HepG2 (cell line): ENCODE measurements at regions not wholly inside any gene's neighbourhood (a gene's known extent, or its start where the extent isn't known, plus 50 kb on each side); places are given as distances from the start of the nearest gene placed in this dataset.

Source experiments
- ATAC-seq: fragments of 200-7000 bp; cut with Tn5 transposase; 3 replicates; pipeline ENCODE4 v1.9.1; 2020; ENCODE audit warnings: mild to moderate bottlenecking, moderate library complexity
- BruUV-seq: library from RNA; stranded (reverse); fragments of 400-500 nt; replicated peaks from 2 replicates; lab custom pipeline; 2021; lab: Mats Ljungman, UMichigan
- CTCF ChIA-PET: fragments of 300-600 bp; formaldehyde crosslinking; extraction: SDS; loops from one replicate; lab custom pipeline; 2021; ENCODE audit warnings: low total read pairs, inconsistent platforms, low intra/inter-chr PET ratio; lab: Yijun Ruan, JAX
- POLR2A ChIA-PET: fragments of 350-600 bp; sonication (Branson Sonifier 250); formaldehyde crosslinking; loops from one replicate; lab custom pipeline; 2020; ENCODE audit warnings: antibody characterized with exemption, inconsistent platforms; lab: Yijun Ruan, JAX
- DNase-seq: peaks from one replicate; pipeline ENCODE4 v3.0.0-alpha.2; 2015; ENCODE audit warnings: low spot score
- FAIRE-seq: peaks from 3 replicates; lab custom pipeline; 2011; peaks lifted over from hg19 to GRCh38; lab: Jason Lieb, UNC
- H2AFZ ChIP-seq: one replicate; pipeline ENCODE4 v1.6.1; 2011; ENCODE audit warnings: low read length, inconsistent platforms
- H3K27ac ChIP-seq: fragments of 300-600 bp; 3 replicates; pipeline ENCODE4 v1.8.0; 2011; ENCODE audit warnings: mixed run types, mild to moderate bottlenecking, mixed read lengths, low read length, inconsistent platforms; ENCODE audit not compliant: insufficient read depth; ENCODE audit errors: extremely low read length
- H3K27me3 ChIP-seq, 2 experiments: fragments of 200-600 bp in 1 of 2; 2 replicates in 1 of 2; 3 replicates in 1 of 2; pipeline versions ENCODE4 v1.6.0 to v1.8.0; 2011; ENCODE audit warnings: low read length in 2 of 2, mild to moderate bottlenecking in 2 of 2, moderate library complexity in 2 of 2, inconsistent platforms in 1 of 2; ENCODE audit not compliant: insufficient read depth in 2 of 2, control insufficient read depth in 1 of 2
- H3K36me3 ChIP-seq, 2 experiments: fragments of 200-600 bp in 1 of 2; replicated peaks in 1 of 2; 2 replicates in 1 of 2; 3 replicates in 1 of 2; pipeline versions ENCODE4 v1.5.1 to v1.8.0; 2011; ENCODE audit warnings: low read length in 2 of 2, inconsistent platforms in 1 of 2; ENCODE audit not compliant: insufficient read depth in 2 of 2, control insufficient read depth in 1 of 2
- H3K4me1 ChIP-seq: 2 replicates; pipeline ENCODE4 v1.5.1; 2012; ENCODE audit warnings: low read length, inconsistent platforms; ENCODE audit not compliant: insufficient read depth
- H3K4me2 ChIP-seq: 2 replicates; pipeline ENCODE4 v1.6.0; 2011; ENCODE audit warnings: low read depth, low read length, inconsistent platforms
- H3K4me3 ChIP-seq, 3 experiments: fragments of 200-600 bp in 1 of 3; sonication (generic), shearing (Covaris generic) in 1 of 3; replicated peaks in 1 of 3; 2 replicates each; pipeline ENCODE4 v1.5.1; 2011 to 2016; ENCODE audit warnings: low read length in 3 of 3, inconsistent platforms in 2 of 3, low read depth in 2 of 3, mild to moderate bottlenecking in 2 of 3, control low read depth in 1 of 3, mixed read lengths in 1 of 3; ENCODE audit not compliant: insufficient read depth in 1 of 3
- H3K79me2 ChIP-seq: one replicate; pipeline ENCODE4 v1.6.1; 2011; ENCODE audit warnings: low read length, inconsistent platforms; ENCODE audit not compliant: insufficient read depth
- H3K9ac ChIP-seq: 2 replicates; pipeline ENCODE4 v1.6.0; 2011; ENCODE audit warnings: mild to moderate bottlenecking, low read depth, low read length, inconsistent platforms; ENCODE audit not compliant: insufficient read depth
- H3K9me3 ChIP-seq: 2 replicates; pipeline ENCODE4 v1.5.1; 2012; ENCODE audit warnings: mild to moderate bottlenecking, low read length
- H4K20me1 ChIP-seq: 2 replicates; pipeline ENCODE4 v1.6.0; 2011; ENCODE audit warnings: inconsistent platforms, mild to moderate bottlenecking, low read length, moderate library complexity; ENCODE audit not compliant: insufficient read depth
- SAFB2 ChIP-seq: sonication (generic); formaldehyde crosslinking; IDR thresholded peaks from 2 replicates; pipeline ENCODE4 v1.5.1; 2020; ENCODE audit warnings: missing genetic modification reagents, low read depth, mild to moderate bottlenecking, borderline replicate concordance
- SMAD3 ChIP-seq: sonication (generic); formaldehyde crosslinking; IDR thresholded peaks from 2 replicates; pipeline ENCODE4 v1.4.0; 2020; ENCODE audit warnings: missing genetic modification reagents
- SP4 ChIP-seq: sonication (generic); formaldehyde crosslinking; IDR thresholded peaks from 2 replicates; pipeline ENCODE4 v1.8.1; 2023; ENCODE audit warnings: mild to moderate bottlenecking, missing genetic modification reagents
- YEATS2 ChIP-seq: sonication (generic); formaldehyde crosslinking; IDR thresholded peaks from 2 replicates; pipeline ENCODE4 v1.4.0; 2020; ENCODE audit warnings: missing genetic modification reagents, borderline replicate concordance
- YY1 ChIP-seq: IDR thresholded peaks from 2 replicates; pipeline ENCODE4 v1.6.1; 2011; ENCODE audit warnings: low read length, low read depth, moderate library complexity, mild to moderate bottlenecking; ENCODE audit not compliant: insufficient read depth, insufficient replicate concordance
- ZBTB20 ChIP-seq: sonication (generic); formaldehyde crosslinking; IDR thresholded peaks from 2 replicates; pipeline ENCODE4 v1.8.1; 2023; ENCODE audit warnings: missing genetic modification reagents, low read depth, mild to moderate bottlenecking, borderline replicate concordance
- ZNF256 ChIP-seq: sonication (generic); formaldehyde crosslinking; conservative IDR thresholded peaks from 2 replicates; pipeline ENCODE4 v1.4.0; 2020; ENCODE audit warnings: missing genetic modification reagents
- ZNF451 ChIP-seq: sonication (generic); formaldehyde crosslinking; IDR thresholded peaks from 2 replicates; pipeline ENCODE4 v1.5.0; 2020; ENCODE audit warnings: mild to moderate bottlenecking, missing genetic modification reagents
- ZNF552 ChIP-seq: sonication (generic); formaldehyde crosslinking; IDR thresholded peaks from 2 replicates; pipeline ENCODE4 v1.9.0; 2022; ENCODE audit warnings: missing genetic modification reagents, mild to moderate bottlenecking, borderline replicate concordance
- ZNF720 ChIP-seq: sonication (generic); formaldehyde crosslinking; IDR thresholded peaks from 2 replicates; pipeline ENCODE4 v1.4.0; 2020; ENCODE audit warnings: missing genetic modification reagents
- WGBS: methylation state at CpG from one replicate; pipeline ENCODE4 v1.1.6; 2017; ENCODE audit warnings: low lambda C conversion rate; 5-methylcytosine and 5-hydroxymethylcytosine counted together
- in situ Hi-C: cut with HindIII; loops from 2 replicates; pipeline ENCODE4 v1.10.0; 2017; ENCODE audit warnings: low pct_unique_long_range_greater_than_20kb; ENCODE audit not compliant: extremely low pct_ligation_motif_present
- intact Hi-C: fragments of 100-400 bp; cut with micrococcal nuclease; formaldehyde crosslinking; loops from one replicate; pipeline ENCODE4 v1.10.0; 2022; ENCODE audit not compliant: unreplicated experiment
- TF ChIP-seq, protein P1 (sequence below): sonication (generic); formaldehyde crosslinking; conservative IDR thresholded peaks from 2 replicates; pipeline ENCODE4 v1.4.0; 2020; ENCODE audit warnings: missing genetic modification reagents

DNA sequence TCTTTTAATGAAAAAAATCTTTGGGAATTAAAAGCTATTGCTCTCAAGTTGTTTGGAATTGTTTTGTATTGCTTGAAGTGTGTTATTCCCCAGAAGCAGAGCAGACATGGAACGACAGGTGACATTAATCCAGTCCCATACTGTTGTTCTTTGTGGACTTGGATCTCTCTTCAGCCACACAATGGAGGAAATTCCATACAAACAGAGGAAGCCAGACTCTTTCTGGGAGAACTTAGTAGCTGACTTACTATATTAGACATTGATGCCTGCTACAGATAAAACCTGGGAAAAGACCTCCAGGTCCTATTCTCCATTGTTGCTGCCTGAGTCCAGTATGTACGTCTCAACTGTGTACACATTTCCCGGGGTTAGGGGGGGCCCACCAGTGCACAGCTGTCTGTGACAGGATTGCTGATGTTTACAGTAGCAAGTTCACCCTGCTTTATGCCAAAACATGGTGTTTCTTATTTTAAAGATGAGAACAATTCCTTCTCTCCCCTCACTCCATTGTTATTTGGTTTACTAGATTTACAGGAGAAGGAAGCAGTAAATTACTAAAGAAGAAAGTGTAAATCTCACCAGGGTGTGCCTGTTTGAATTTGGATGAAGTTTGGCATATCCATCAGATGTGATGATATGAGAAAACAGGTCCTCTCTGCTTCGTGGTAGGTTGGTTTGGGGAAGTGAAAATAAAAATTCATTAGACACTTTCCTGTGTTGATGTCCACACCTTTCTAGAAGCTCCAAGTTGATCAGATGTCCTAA lies 142.4 kb upstream of the RBBP8 start (continued):
- TF ChIP-seq YY1 (no peak), ZNF552 (CRISPR knock-in tag) (no peak), SMAD3 (no peak)
- TF ChIP-seq, all 625 proteins: peak for 0

- no peak for FAIRE-seq
- in situ Hi-C loops (no loop called here), intact Hi-C loops (no loop called here)
- no peaks in the 10 kb centered on the region for H3K36me3 ChIP-seq
- no peak for TF ChIP-seq ZBTB20 (CRISPR knock-in tag)
- TF ChIP-seq ZNF451: no peak
- TF ChIP-seq SP4 (CRISPR knock-in tag): no peak
- no peak for TF ChIP-seq ZNF256 (CRISPR knock-in tag)
- no peak for TF ChIP-seq YEATS2 (CRISPR knock-in tag)
- TF ChIP-seq ZNF720 (CRISPR knock-in tag): no peak
- TF ChIP-seq, protein P1, sequence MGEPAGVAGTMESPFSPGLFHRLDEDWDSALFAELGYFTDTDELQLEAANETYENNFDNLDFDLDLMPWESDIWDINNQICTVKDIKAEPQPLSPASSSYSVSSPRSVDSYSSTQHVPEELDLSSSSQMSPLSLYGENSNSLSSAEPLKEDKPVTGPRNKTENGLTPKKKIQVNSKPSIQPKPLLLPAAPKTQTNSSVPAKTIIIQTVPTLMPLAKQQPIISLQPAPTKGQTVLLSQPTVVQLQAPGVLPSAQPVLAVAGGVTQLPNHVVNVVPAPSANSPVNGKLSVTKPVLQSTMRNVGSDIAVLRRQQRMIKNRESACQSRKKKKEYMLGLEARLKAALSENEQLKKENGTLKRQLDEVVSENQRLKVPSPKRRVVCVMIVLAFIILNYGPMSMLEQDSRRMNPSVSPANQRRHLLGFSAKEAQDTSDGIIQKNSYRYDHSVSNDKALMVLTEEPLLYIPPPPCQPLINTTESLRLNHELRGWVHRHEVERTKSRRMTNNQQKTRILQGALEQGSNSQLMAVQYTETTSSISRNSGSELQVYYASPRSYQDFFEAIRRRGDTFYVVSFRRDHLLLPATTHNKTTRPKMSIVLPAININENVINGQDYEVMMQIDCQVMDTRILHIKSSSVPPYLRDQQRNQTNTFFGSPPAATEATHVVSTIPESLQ (CRISPR knock-in tag): no peak
- no peak for TF ChIP-seq SAFB2 (CRISPR knock-in tag)
- CTCF ChIA-PET: no interaction called here
- H3K27me3 ChIP-seq: no peaks in the 10 kb centered on the region; a peak in 1 of 5 replicates
- DNase-seq: no peak
- POLR2A ChIA-PET: no interaction called here
- H3K4me2 ChIP-seq: no peak overlapping the region
- H3K79me2 ChIP-seq: no peaks in the 10 kb centered on the region
- ATAC-seq: no peak
- H3K9ac ChIP-seq: no peak overlapping the region
- H3K9me3 ChIP-seq: no peaks in the 10 kb centered on the region
- BruUV-seq: no TSS peak
- WGBS: 18% methylated on average over 2 of the region's 2 CpGs
- no peaks in the 10 kb centered on the region for H3K4me1 ChIP-seq
- H3K27ac ChIP-seq: no peak overlapping the region
- no peaks in the 10 kb centered on the region for H4K20me1 ChIP-seq
- H2AFZ ChIP-seq: no peak overlapping the region
- no peak overlapping the region for H3K4me3 ChIP-seq
These were observed 141.9 kb upstream of the RBBP8 start for GRCh38 chr18:22791310-22791610.
